ENCODE measurements at regions not wholly inside any gene's neighbourhood (a gene's known extent, or its start where the extent isn't known, plus 50 kb on each side); places are given as distances from the start of the nearest gene placed in this dataset.

DNA sequence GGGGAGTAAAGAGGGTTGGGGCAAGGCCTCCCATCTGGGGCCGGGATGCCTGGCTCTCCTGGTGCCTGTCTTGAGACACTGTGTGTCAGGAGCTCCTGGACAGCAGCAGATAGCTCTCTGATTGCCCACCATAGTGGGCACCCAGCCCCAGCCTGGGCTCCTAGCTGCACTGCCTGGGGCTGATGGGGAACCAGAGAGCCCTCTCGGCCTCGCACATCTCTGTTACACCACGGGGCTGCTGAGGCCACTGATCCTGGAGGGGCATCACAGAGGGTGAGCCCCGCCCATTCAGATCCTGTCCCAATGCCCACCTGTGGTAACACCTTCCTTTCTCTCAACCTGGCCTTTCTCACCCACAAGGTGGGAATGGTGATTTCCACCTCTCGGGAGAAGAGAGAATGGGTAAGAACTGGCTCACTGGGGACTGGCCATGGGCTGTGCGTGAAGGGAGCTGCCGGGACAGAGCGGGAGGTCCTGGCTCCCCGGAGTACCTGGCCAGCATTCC lies 135.9 kb downstream of the URI1 start (continued):
- no peak for TF ChIP-seq NANOG (IDR thresholded peaks at IDR 0.05; ENCODE audit: insufficient read depth, low read depth, low read length, poor library complexity, severe bottlenecking)
- TF ChIP-seq GABPA (IDR thresholded peaks at IDR 0.05; ENCODE audit: borderline replicate concordance, insufficient read depth, low read length), result no peak
- TF ChIP-seq, protein P1, sequence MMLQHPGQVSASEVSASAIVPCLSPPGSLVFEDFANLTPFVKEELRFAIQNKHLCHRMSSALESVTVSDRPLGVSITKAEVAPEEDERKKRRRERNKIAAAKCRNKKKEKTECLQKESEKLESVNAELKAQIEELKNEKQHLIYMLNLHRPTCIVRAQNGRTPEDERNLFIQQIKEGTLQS (IDR thresholded peaks at IDR 0.05; ENCODE audit: insufficient read depth, low read depth, low read length), result no peak
- no peak for TF ChIP-seq SUZ12 (IDR thresholded peaks at IDR 0.05; ENCODE audit: low read length)
- no peak for TF ChIP-seq MAFK (IDR thresholded peaks at IDR 0.05; ENCODE audit: low read depth, low read length)

Data from H1 (cell line).